ENCODE measurements at regions not wholly inside any gene's neighbourhood (a gene's known extent, or its start where the extent isn't known, plus 50 kb on each side); places are given as distances from the start of the nearest gene placed in this dataset.

GRCh38 chr4:11634283-11634682, 205.6 kb upstream of the HS3ST1 start:
- no peak for TF ChIP-seq SMC3 (IDR thresholded peaks at IDR 0.05)
- TF ChIP-seq FOXS1 (CRISPR knock-in tag; IDR thresholded peaks at IDR 0.05): no peak
- no peak for TF ChIP-seq CHD2 (IDR thresholded peaks at IDR 0.05; ENCODE audit: low read length, partially characterized antibody)
- TF ChIP-seq, protein P1, sequence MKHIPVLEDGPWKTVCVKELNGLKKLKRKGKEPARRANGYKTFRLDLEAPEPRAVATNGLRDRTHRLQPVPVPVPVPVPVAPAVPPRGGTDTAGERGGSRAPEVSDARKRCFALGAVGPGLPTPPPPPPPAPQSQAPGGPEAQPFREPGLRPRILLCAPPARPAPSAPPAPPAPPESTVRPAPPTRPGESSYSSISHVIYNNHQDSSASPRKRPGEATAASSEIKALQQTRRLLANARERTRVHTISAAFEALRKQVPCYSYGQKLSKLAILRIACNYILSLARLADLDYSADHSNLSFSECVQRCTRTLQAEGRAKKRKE (CRISPR knock-in tag; IDR thresholded peaks at IDR 0.05; ENCODE audit: low read depth): no peak
- no peak for TF ChIP-seq BHLHE40 (IDR thresholded peaks at IDR 0.05; ENCODE audit: low read depth, low read length)
- TF ChIP-seq EHMT2 (IDR thresholded peaks at IDR 0.05; ENCODE audit: low read depth): no peak
- TF ChIP-seq GATA3 (IDR thresholded peaks at IDR 0.05; ENCODE audit: borderline replicate concordance): no peak
- no peak for TF ChIP-seq RFX5 (IDR thresholded peaks at IDR 0.05)
- TF ChIP-seq, protein P2, sequence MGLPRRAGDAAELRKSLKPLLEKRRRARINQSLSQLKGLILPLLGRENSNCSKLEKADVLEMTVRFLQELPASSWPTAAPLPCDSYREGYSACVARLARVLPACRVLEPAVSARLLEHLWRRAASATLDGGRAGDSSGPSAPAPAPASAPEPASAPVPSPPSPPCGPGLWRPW (IDR thresholded peaks at IDR 0.05): no peak
- no peak for TF ChIP-seq TP53 (CRISPR knock-in tag; IDR thresholded peaks at IDR 0.05)
- no peak for TF ChIP-seq KDM1A (IDR thresholded peaks at IDR 0.05; ENCODE audit: low read depth)
- TF ChIP-seq ZFP36 (IDR thresholded peaks at IDR 0.05; ENCODE audit: borderline replicate concordance, partially characterized antibody): no peak
- no peak for TF ChIP-seq HOXA7 (CRISPR knock-in tag; IDR thresholded peaks at IDR 0.05)
- TF ChIP-seq, protein P3, sequence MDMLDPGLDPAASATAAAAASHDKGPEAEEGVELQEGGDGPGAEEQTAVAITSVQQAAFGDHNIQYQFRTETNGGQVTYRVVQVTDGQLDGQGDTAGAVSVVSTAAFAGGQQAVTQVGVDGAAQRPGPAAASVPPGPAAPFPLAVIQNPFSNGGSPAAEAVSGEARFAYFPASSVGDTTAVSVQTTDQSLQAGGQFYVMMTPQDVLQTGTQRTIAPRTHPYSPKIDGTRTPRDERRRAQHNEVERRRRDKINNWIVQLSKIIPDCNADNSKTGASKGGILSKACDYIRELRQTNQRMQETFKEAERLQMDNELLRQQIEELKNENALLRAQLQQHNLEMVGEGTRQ (IDR thresholded peaks at IDR 0.05): no peak
- TF ChIP-seq NFE2L2 (conservative IDR thresholded peaks at IDR 0.05; ENCODE audit: low read length): no peak
- TF ChIP-seq BCL3 (IDR thresholded peaks at IDR 0.05): no peak
- no peak for TF ChIP-seq ELK1 (IDR thresholded peaks at IDR 0.05; ENCODE audit: low read depth, low read length)
- ATAC-seq: no peak
- Histone ChIP-seq H3K4me1 (peaks cover 29% of the 10 kb centered on the region), H3K4me2 (no peak overlapping the region), H3K9me3 (no peaks in the 10 kb centered on the region), H3K4me3 (no peak overlapping the region), H3K27ac (peak overlapping the region; percentile 74 to 75)
- ChIA-PET CTCF (interaction anchor here (1.1 kb wide), 1 partner anchor 20 kb away, joined by 3 read pairs; no protein-coding TSS in a partner anchor), POLR2A (no interaction called here)
- no peak for DNase-seq (ENCODE audit: low read depth in 1 of 2, low spot score in 1 of 2)
- no peak for FAIRE-seq
- WGBS (ENCODE audit: missing lambda C conversion rate): 94% methylated on average over 2 of the region's 2 CpGs

- H3K27ac ChIP-seq: peak overlapping the region; percentile 74 to 75; a peak in 4 of 6 replicates
- DNase-seq (ENCODE audit: low read depth in 1 of 2, low spot score in 1 of 2) (no peak), FAIRE-seq (no peak), ATAC-seq (no peak)
- ChIA-PET CTCF (interaction anchor here (1.0 kb wide), 1 partner anchor 9 kb away, joined by 4 read pairs; no protein-coding TSS in a partner anchor), POLR2A (no interaction called here)
- no peaks in the 10 kb centered on the region for H3K9me3 ChIP-seq
- no peak overlapping the region for H3K4me2 ChIP-seq
- H3K4me3 ChIP-seq: no peak overlapping the region
- TF ChIP-seq EP300 (IDR thresholded peaks at IDR 0.05): no peak
- TF ChIP-seq RFX5 (IDR thresholded peaks at IDR 0.05): no peak
- TF ChIP-seq NFE2L2 (conservative IDR thresholded peaks at IDR 0.05; ENCODE audit: low read length): no peak
- no peak for TF ChIP-seq REST (IDR thresholded peaks at IDR 0.05)
- TF ChIP-seq HDAC2 (IDR thresholded peaks at IDR 0.05): no peak
- no peak for TF ChIP-seq CHD2 (IDR thresholded peaks at IDR 0.05; ENCODE audit: low read length, partially characterized antibody)
- no peak for TF ChIP-seq CEBPB (IDR thresholded peaks at IDR 0.05)
- no peak for TF ChIP-seq RARB (CRISPR knock-in tag; IDR thresholded peaks at IDR 0.05)
- no peak for TF ChIP-seq POLR2A (IDR thresholded peaks at IDR 0.05; ENCODE audit: low read length)
- WGBS (ENCODE audit: missing lambda C conversion rate): 69% methylated on average over 4 of the region's 4 CpGs
- peaks cover 38% of the 10 kb centered on the region for H3K4me1 ChIP-seq
Observed at GRCh38 chr4:11633430-11633829, 204.7 kb upstream of the HS3ST1 start.
